HG02840 (cell line): ENCODE measurements at regions not wholly inside any gene's neighbourhood (a gene's known extent, or its start where the extent isn't known, plus 50 kb on each side); places are given as distances from the start of the nearest gene placed in this dataset.
"Not testable (repeated sequence)": the region's sequence is repeated elsewhere in the genome, so short reads cannot be mapped to it uniquely, and the experiment has no call there.

Experiments
- ATAC-seq: cut with Tn5 transposase; IDR thresholded peaks from one replicate; pipeline ENCODE4 v1.9.1; 2021; ENCODE audit warnings: mild to moderate bottlenecking, moderate library complexity, moderate number of reproducible peaks; ENCODE audit not compliant: unreplicated experiment, low FRiP score

- no peak for ATAC-seq
Observed at GRCh38 chr15:93358166-93359059, 269.4 kb upstream of the RGMA start.

- no peak for ATAC-seq
Observed at GRCh38 chr15:93348711-93349545, 259.9 kb upstream of the RGMA start.

- no peak for ATAC-seq
Observed at GRCh38 chr15:93347986-93348385, 259.0 kb upstream of the RGMA start.

GRCh38 chr15:93345981-93346380, 257.0 kb upstream of the RGMA start:
- no peak for ATAC-seq

GRCh38 chr15:93343402-93343801, 254.4 kb upstream of the RGMA start:
- ATAC-seq = not testable (repeated sequence)

- ATAC-seq = no peak
Observed at GRCh38 chr15:93341164-93341563, 252.2 kb upstream of the RGMA start.

- ATAC-seq = no peak
Observed at GRCh38 chr15:93340406-93340805, 251.4 kb upstream of the RGMA start.

- no peak for ATAC-seq
Observed at GRCh38 chr15:93333796-93334195, 244.8 kb upstream of the RGMA start.

GRCh38 chr15:93333126-93333525, 244.1 kb upstream of the RGMA start:
- ATAC-seq = not testable (repeated sequence)

GRCh38 chr15:93332168-93332553, 243.2 kb upstream of the RGMA start:
- ATAC-seq = no peak

- no peak for ATAC-seq
Observed at GRCh38 chr15:93331545-93332167, 242.6 kb upstream of the RGMA start.

- ATAC-seq = no peak
Observed at GRCh38 chr15:93330912-93331544, 242.0 kb upstream of the RGMA start.

GRCh38 chr15:93327364-93327763, 238.4 kb upstream of the RGMA start:
- no peak for ATAC-seq

GRCh38 chr15:93324186-93324975, 235.4 kb upstream of the RGMA start:
- no peak for ATAC-seq

- ATAC-seq = no peak
Observed at GRCh38 chr15:93321881-93322282, 232.9 kb upstream of the RGMA start.

GRCh38 chr15:93319121-93319814, 230.3 kb upstream of the RGMA start:
- ATAC-seq = no peak

GRCh38 chr15:93317772-93318171, 228.8 kb upstream of the RGMA start:
- no peak for ATAC-seq

- ATAC-seq = no peak
Observed at GRCh38 chr15:93314245-93314644, 225.2 kb upstream of the RGMA start.

- ATAC-seq = no peak
Observed at GRCh38 chr15:93312891-93313486, 224.0 kb upstream of the RGMA start.
